SH-SY5Y (cell line): ENCODE measurements at regions not wholly inside any gene's neighbourhood (a gene's known extent, or its start where the extent isn't known, plus 50 kb on each side); places are given as distances from the start of the nearest gene placed in this dataset.

ENCODE experiments used
- GATA2 ChIP-seq: IDR thresholded peaks from 2 replicates; pipeline ENCODE4 v1.6.1; 2011; ENCODE audit warnings: mild to moderate bottlenecking, low read depth, low read length
- GATA3 ChIP-seq: IDR thresholded peaks from 2 replicates; pipeline ENCODE4 v1.6.1; 2011; ENCODE audit warnings: low read depth, mild to moderate bottlenecking, low read length, moderate library complexity

DNA sequence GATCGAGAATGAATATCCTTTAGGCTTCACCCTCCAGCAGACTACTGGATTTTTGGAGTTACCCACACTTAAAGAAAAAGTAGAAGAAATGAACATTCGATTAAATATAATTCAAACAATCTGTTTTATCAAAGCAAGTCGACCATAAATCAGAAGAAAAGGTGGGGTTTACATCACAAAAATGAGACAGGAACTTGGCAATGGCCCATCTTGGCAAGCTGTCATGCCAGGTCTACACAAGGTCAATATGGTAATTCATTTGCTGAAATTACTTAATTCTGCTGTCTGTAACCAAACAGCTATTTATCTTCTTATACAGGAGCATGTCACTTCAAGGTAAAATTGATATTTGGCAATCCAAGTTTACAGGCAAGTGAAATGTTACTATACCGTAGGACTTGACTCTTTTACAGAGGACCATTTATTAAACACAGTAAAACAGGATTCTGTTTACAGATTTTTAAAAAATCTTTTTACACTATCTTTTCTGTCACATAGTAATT is 640.6 kb upstream of the NRP1 start:
- TF ChIP-seq GATA2: no peak
- TF ChIP-seq GATA3: no peak
